ENCODE measurements at regions not wholly inside any gene's neighbourhood (a gene's known extent, or its start where the extent isn't known, plus 50 kb on each side); places are given as distances from the start of the nearest gene placed in this dataset.

GRCh38 chr4:187059021-187059420 is 335.4 kb upstream of the FAT1 start:
- Histone ChIP-seq H3K4me1 (no peaks in the 10 kb centered on the region), H3K27ac (no peak overlapping the region), H3K36me3 (no peaks in the 10 kb centered on the region), H3K9me3 (no peaks in the 10 kb centered on the region), H3K27me3 (no peaks in the 10 kb centered on the region), H3K4me3 (no peak overlapping the region)
- no peak for DNase-seq (ENCODE audit: low spot score in 2 of 2)
- WGBS: 96% methylated on average over 9 of the region's 9 CpGs
- no peak for TF ChIP-seq POLR2AphosphoS5 (IDR thresholded peaks at IDR 0.05)

- WGBS: 47% methylated on average over 4 of the region's 4 CpGs
- Histone ChIP-seq H3K4me1 (no peaks in the 10 kb centered on the region), H3K4me3 (no peak overlapping the region), H3K27ac (no peak overlapping the region), H3K9me3 (no peaks in the 10 kb centered on the region), H3K27me3 (no peaks in the 10 kb centered on the region), H3K36me3 (no peaks in the 10 kb centered on the region)
- no peak for DNase-seq (ENCODE audit: low spot score in 2 of 2)
- TF ChIP-seq POLR2A (IDR thresholded peaks at IDR 0.05) (no peak), EP300 (IDR thresholded peaks at IDR 0.05) (no peak), POLR2AphosphoS5 (IDR thresholded peaks at IDR 0.05) (no peak)
Observed at GRCh38 chr4:187059895-187060294, 336.2 kb upstream of the FAT1 start.

- WGBS: 84% methylated on average over 12 of the region's 14 CpGs
- Histone ChIP-seq H3K27ac (no peak overlapping the region), H3K4me1 (no peaks in the 10 kb centered on the region), H3K9me3 (no peaks in the 10 kb centered on the region), H3K4me3 (no peak overlapping the region), H3K27me3 (no peaks in the 10 kb centered on the region), H3K36me3 (no peaks in the 10 kb centered on the region)
- TF ChIP-seq POLR2A (IDR thresholded peaks at IDR 0.05) (no peak), EP300 (IDR thresholded peaks at IDR 0.05) (no peak), POLR2AphosphoS5 (IDR thresholded peaks at IDR 0.05) (no peak)
- TF ChIP-seq, protein P1, sequence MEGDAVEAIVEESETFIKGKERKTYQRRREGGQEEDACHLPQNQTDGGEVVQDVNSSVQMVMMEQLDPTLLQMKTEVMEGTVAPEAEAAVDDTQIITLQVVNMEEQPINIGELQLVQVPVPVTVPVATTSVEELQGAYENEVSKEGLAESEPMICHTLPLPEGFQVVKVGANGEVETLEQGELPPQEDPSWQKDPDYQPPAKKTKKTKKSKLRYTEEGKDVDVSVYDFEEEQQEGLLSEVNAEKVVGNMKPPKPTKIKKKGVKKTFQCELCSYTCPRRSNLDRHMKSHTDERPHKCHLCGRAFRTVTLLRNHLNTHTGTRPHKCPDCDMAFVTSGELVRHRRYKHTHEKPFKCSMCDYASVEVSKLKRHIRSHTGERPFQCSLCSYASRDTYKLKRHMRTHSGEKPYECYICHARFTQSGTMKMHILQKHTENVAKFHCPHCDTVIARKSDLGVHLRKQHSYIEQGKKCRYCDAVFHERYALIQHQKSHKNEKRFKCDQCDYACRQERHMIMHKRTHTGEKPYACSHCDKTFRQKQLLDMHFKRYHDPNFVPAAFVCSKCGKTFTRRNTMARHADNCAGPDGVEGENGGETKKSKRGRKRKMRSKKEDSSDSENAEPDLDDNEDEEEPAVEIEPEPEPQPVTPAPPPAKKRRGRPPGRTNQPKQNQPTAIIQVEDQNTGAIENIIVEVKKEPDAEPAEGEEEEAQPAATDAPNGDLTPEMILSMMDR (IDR thresholded peaks at IDR 0.05): no peak
- no peak for DNase-seq (ENCODE audit: low spot score in 2 of 2)
Observed at GRCh38 chr4:187060551-187060950, 336.9 kb upstream of the FAT1 start.

- H3K9me3 ChIP-seq: no peaks in the 10 kb centered on the region
- no peaks in the 10 kb centered on the region for H3K36me3 ChIP-seq
- no peak overlapping the region for H3K27ac ChIP-seq
- no peak for DNase-seq (ENCODE audit: low spot score in 2 of 2)
- no peaks in the 10 kb centered on the region for H3K4me1 ChIP-seq
- WGBS: 90% methylated on average over 26 of the region's 26 CpGs
- H3K27me3 ChIP-seq: no peaks in the 10 kb centered on the region
- TF ChIP-seq EP300 (IDR thresholded peaks at IDR 0.05) (no peak), POLR2A (IDR thresholded peaks at IDR 0.05) (no peak), POLR2AphosphoS5 (IDR thresholded peaks at IDR 0.05) (no peak)
- TF ChIP-seq, protein P1 (IDR thresholded peaks at IDR 0.05): no peak
- no peak overlapping the region for H3K4me3 ChIP-seq
Observed at GRCh38 chr4:187063251-187063650, 339.6 kb upstream of the FAT1 start.

DNA sequence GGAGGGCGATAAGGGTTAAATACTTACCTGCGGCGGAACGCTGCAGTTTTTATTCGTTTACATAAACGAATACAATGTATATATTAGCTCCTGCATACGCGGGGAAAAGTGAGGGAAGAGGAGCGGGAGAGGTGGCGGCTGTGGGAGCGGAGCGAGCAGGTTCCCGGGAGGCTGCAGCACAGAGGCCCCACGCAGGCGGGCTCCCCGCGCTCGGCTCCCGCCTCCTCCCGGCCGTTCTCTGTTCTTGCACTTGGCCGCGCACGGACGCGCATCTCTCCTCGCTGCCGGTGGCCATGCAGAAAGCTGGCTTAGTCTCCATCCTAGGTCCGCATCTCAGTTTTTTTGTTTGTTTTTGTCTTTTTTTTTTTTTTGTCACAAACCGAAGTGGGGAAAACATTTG is 340.4 kb upstream of the FAT1 start:
- DNase-seq (ENCODE audit: low spot score in 2 of 2): no peak
- Histone ChIP-seq H3K4me3 (no peak overlapping the region), H3K9me3 (no peaks in the 10 kb centered on the region), H3K4me1 (no peaks in the 10 kb centered on the region), H3K36me3 (no peaks in the 10 kb centered on the region), H3K27me3 (no peaks in the 10 kb centered on the region), H3K27ac (no peak overlapping the region)
- TF ChIP-seq POLR2AphosphoS5 (IDR thresholded peaks at IDR 0.05) (no peak), EP300 (IDR thresholded peaks at IDR 0.05) (no peak), POLR2A (IDR thresholded peaks at IDR 0.05) (no peak)
- TF ChIP-seq, protein P1 (IDR thresholded peaks at IDR 0.05): no peak
- 96% methylated on average over 30 of the region's 30 CpGs for WGBS

- Histone ChIP-seq H3K27ac (no peak overlapping the region), H3K9me3 (no peaks in the 10 kb centered on the region), H3K27me3 (no peaks in the 10 kb centered on the region), H3K36me3 (no peaks in the 10 kb centered on the region), H3K4me3 (no peak overlapping the region), H3K4me1 (peaks cover 3% of the 10 kb centered on the region)
- no peak for DNase-seq (ENCODE audit: low spot score in 2 of 2)
- TF ChIP-seq, protein P1 (IDR thresholded peaks at IDR 0.05): no peak
- TF ChIP-seq EP300 (IDR thresholded peaks at IDR 0.05) (no peak), POLR2AphosphoS5 (IDR thresholded peaks at IDR 0.05) (no peak), POLR2A (IDR thresholded peaks at IDR 0.05) (no peak)
- WGBS: 34% methylated on average over 1 of the region's 1 CpG
Observed at GRCh38 chr4:187065396-187065795, 341.7 kb upstream of the FAT1 start.
